ENCODE measurements at regions not wholly inside any gene's neighbourhood (a gene's known extent, or its start where the extent isn't known, plus 50 kb on each side); places are given as distances from the start of the nearest gene placed in this dataset.

- TF ChIP-seq POLR2A (IDR thresholded peaks at IDR 0.05) (no peak), CTCF (IDR thresholded peaks at IDR 0.05) (no peak)
These were observed 136.4 kb upstream of the SALL4 start for GRCh38 chr20:51938559-51939258.

Data from testis (tissue), 2 donors.